ENCODE measurements at regions not wholly inside any gene's neighbourhood (a gene's known extent, or its start where the extent isn't known, plus 50 kb on each side); places are given as distances from the start of the nearest gene placed in this dataset.

DNA sequence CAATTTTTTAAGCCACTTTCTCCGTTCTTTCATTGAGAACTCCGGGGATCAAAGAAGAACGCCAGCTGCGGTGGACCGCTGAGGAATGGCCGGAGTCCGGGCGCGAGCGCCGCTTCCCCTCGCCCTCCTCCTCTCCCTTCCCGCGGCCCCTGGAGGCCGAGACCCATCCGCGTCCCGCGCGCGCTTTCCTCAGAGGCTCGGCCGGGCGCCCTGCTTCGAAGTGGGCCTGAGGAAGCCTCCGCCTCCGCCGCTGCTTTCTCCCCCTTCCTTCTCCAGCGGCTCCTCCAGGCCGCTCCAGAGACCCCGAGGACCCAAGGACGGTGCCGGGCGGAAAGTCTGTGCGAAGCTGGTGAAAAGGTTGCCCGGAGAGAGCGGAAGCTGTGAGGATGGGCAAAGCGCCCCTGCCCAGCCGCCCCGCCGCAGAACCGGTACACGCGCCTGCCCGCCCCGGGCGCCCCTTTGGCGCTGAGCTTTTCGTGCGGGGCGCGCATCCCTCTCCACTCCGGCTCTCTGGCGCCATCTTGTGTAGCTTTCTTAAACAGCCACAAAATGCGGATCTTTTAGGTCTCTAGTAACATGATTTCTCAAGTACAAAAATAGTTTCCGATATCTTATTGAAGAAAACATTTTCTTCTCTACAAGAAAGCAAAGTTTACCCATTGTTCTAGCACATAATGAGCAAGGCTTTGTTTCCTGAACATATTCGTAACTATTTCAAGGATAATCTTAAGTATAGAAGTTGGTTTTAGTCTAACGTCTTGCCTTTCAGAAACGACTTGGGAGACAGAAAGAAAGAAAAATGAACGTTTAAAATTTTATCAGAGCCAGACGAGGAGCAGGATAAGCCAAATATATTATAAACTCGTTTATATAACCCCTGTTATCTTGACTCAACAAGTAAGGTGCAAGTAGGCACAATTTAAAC is 59.2 kb upstream of the FAM174B start:
- peak; percentile 27 for DNase-seq (ENCODE audit: extremely low read depth, low read depth)
- TF ChIP-seq, protein P1, sequence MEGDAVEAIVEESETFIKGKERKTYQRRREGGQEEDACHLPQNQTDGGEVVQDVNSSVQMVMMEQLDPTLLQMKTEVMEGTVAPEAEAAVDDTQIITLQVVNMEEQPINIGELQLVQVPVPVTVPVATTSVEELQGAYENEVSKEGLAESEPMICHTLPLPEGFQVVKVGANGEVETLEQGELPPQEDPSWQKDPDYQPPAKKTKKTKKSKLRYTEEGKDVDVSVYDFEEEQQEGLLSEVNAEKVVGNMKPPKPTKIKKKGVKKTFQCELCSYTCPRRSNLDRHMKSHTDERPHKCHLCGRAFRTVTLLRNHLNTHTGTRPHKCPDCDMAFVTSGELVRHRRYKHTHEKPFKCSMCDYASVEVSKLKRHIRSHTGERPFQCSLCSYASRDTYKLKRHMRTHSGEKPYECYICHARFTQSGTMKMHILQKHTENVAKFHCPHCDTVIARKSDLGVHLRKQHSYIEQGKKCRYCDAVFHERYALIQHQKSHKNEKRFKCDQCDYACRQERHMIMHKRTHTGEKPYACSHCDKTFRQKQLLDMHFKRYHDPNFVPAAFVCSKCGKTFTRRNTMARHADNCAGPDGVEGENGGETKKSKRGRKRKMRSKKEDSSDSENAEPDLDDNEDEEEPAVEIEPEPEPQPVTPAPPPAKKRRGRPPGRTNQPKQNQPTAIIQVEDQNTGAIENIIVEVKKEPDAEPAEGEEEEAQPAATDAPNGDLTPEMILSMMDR (IDR thresholded peaks at IDR 0.05; ENCODE audit: low read depth, low read length), result peak; percentile 84

DNA sequence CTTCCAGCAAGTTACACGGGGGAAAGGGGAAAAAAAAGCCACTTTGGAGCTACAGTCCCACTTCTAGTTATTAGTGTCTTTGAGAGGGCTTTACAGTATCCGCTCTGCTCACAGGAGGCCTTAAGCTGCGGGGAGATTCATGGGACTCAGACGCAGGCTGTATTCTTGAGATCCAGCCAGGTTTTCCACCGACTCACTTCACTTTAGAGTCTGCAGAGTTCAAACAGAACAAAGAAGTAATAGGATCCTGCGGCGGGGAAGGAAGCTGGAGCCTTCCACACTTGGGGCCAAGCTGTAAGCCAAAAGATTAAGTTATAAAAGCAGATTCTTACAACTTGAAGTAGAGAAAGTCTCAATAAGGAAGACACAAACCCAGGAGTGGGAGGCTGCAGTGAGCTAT is 60.2 kb upstream of the FAM174B start:
- no peak for DNase-seq (ENCODE audit: extremely low read depth, low read depth)
- TF ChIP-seq, protein P1 (IDR thresholded peaks at IDR 0.05; ENCODE audit: low read depth, low read length), result no peak

DNA sequence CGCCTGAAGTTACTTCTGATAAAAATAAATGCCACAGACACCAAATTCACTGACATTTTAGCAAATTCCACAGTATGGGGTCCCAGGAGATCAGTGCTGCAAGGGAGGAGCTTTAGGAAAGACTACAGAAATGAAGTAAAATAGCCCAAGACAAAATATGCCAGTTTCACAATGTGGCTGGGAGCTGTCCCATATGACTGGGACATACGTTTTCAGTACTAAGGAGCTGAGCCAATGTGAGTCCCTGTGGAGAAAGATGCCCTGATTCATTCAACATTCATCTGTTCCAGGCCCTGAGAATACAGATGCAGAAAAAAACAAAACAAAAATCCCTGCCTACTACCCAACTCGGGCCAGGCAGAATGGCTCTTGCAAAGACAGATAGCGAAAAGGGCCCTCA is 63.4 kb upstream of the FAM174B start:
- TF ChIP-seq, protein P1 (IDR thresholded peaks at IDR 0.05; ENCODE audit: low read depth, low read length), result no peak
- no peak for DNase-seq (ENCODE audit: extremely low read depth, low read depth)

DNA sequence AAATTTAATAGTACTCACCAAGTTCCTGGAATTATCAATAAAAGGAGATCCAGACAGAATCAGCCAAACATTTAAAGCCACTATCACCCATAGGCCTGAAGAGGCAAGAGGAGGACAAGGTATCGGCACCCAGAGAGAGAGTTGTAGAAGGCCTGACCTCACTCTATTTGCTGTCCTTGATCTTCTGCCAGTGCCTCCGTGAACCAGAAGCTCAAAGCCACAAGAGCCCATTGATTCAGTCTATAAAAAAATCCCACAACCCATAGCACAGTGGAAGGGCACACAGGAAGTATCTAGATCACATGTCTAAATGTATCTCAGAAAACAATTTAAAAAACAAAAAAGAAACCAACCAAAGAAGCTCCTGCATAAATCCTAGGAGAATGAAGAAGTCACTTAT is 68.6 kb upstream of the FAM174B start:
- TF ChIP-seq, protein P1 (IDR thresholded peaks at IDR 0.05; ENCODE audit: low read depth, low read length), result no peak

DNA sequence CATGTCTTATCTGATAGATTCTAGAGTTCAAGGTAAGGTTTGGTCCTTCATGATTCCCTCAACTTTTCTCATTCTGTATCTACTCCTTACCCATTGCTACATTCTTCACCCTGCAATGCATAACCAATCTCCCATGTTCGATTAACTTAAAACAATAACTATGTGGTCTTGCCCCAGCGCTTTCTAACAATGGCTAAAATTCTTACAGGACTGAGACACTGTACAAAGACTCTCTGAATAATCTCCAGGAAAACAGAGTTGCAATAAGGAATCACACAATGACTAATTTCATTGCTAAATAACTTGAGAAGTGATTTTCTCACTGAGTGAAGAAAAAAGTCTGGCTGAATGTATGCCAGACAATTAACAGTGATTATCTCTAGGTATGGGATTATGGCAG is 69.6 kb upstream of the FAM174B start:
- TF ChIP-seq, protein P1 (IDR thresholded peaks at IDR 0.05; ENCODE audit: low read depth, low read length), result no peak
- DNase-seq (ENCODE audit: extremely low read depth, low read depth), result no peak

More for the DNA sequence above, 68.6 kb upstream of the FAM174B start:
- DNase-seq (ENCODE audit: extremely low read depth, low read depth), result no peak

DNA sequence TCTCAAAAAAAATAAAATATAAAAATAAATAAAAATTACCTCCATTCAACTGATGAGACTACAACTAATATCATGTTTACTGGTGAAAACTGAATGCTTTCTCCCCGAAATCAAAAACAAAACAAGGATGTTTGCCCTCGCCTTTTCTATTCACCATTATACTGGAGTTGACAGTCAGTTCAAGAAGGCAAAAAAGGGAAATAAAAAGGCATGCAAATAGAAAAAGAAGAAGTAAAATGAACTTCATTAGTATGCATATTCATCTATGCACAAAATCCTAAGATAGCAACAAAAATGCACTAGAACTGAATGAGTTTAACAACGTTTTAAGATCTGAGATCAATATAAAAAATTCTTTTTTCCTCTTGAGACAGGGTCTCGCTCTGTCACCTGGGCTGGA is 72.7 kb upstream of the FAM174B start:
- no peak for DNase-seq (ENCODE audit: extremely low read depth, low read depth)
- TF ChIP-seq, protein P1 (IDR thresholded peaks at IDR 0.05; ENCODE audit: low read depth, low read length), result no peak

DNA sequence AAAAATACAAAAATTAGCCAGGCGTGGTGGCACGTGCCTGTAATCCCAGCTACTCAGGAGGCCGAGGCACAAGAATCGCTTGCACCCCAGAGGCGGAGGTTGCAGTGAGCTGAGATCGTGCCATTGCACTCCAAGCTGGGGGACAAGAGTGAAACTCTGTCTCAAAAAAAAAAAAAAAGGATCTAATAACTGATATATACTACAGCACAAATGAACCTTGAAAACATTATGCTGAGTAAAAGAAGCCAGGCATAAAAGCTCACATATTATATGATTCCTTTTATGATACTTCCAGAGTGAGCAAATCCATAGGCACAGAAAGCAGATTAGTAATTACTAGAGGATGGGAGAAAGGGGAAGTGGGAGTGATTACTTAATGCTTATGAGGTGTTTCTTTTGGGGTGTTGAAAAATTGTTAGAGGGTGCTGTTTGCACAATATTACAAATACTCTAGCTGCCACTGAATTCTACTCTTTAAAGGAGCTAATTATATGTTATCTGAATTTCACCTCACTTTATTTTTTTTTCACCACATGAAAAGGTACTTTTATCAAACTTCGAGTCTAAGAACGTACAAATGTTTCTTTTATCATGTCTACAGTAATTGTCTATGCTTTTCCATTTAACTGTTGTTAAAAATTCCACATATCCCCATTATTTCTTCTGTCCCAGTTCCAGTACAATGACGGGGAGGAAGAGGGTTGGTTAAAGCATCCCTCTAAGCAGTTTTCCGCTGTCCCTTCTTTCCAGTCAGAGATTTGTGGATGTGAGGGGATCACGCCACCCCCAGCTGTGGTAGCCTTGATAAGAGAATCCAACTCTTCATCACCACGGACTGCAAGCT is 77.7 kb upstream of the FAM174B start:
- TF ChIP-seq, protein P1 (IDR thresholded peaks at IDR 0.05; ENCODE audit: low read depth, low read length), result no peak

More for the DNA sequence above, 77.7 kb upstream of the FAM174B start:
- DNase-seq (ENCODE audit: extremely low read depth, low read depth), result no peak
